GM18517 (cell line): ENCODE measurements at regions not wholly inside any gene's neighbourhood (a gene's known extent, or its start where the extent isn't known, plus 50 kb on each side); places are given as distances from the start of the nearest gene placed in this dataset.

Source experiments
- ATAC-seq: cut with Tn5 transposase; IDR thresholded peaks from one replicate; pipeline ENCODE4 v1.9.1; 2021; ENCODE audit warnings: mild to moderate bottlenecking, moderate library complexity; ENCODE audit not compliant: unreplicated experiment

DNA sequence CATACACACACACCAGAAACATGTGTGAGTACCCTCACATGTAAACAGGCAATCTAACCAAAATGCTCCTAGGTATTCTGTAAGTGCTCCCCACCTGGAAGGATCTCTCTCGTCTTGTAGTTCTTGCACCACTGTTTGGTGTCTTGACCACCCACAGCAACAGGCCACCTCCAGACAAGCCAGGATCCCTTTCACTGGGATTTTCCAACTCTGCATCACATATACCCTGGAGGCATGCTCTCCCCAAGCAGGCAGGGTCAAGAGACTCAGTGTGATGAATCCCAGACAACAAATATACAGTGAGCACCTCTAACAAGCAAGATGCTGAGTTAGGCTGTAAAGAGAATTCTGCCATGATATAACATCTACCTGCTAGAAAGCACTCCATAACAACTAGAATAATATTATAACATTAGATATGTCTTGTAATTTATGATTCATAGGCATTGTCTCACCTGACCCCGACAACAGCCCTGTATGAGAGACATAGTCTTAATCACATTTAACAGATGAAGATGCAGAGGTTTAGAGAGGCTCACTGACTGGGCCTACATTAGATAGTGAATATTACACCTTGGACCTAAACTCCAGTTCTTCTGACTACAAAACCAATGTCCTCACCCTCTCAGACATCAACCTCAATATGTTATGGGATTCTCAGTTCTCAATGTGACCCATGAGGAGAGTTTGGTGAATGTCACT is 76.5 kb upstream of the BCL6 start:
- no peak for ATAC-seq

DNA sequence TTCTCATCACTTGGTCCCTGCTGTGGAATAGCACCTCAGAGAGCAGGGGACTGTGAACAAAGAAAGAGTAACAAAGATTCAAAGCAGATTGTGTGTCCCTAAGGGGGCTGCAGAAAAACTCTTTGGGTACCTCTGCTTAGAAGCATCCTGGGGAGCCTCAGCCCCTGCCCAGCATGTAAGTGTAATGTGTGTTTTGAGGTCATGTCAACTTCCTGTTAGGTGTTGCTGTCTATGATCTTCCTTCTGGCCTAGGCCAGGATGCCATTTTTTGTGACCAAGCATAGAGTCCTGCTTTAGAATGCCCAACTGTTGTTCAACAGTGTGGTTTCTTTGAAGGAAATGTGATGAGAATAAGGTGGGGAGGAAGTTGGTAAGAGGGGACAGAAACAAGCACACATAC is 77.1 kb upstream of the BCL6 start:
- no peak for ATAC-seq

DNA sequence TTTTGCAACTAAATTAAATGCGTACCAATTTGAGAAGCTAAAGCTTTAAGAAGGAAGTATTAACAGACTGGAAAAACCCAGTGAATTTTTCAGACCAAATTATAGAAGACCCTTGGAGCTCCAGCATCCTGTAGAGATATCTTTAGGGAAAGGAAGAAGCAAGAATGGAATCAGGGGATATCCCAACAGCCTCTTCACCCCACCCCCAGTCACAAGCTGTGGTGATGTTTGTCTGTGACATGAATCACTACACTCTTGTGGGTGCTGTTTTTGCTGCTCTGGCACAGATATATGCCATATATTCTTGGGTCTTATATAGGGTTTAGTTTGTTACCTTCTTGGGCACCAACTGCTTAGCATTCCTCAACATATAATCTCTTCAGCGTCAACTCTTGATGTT is 78.5 kb upstream of the BCL6 start:
- ATAC-seq: no peak

DNA sequence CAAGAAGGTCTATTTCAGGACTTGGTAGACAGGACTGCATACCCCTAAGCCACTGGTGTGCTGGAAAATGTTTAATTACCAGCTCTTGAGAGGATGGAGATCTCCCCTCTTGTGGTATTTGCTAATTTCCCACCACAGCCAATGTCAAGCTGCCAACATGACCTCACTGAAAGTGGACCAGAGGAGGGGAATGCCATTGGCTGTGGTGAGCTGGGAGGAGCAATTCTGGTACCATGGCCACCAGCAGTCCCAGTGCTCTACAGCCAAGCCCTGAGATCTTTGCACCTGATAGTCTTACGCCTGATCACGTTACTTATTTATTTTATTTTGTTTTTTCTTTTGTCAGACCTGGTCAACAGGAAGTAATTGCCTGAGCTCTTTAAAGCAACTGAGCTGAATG is 82.5 kb upstream of the BCL6 start:
- no peak for ATAC-seq

DNA sequence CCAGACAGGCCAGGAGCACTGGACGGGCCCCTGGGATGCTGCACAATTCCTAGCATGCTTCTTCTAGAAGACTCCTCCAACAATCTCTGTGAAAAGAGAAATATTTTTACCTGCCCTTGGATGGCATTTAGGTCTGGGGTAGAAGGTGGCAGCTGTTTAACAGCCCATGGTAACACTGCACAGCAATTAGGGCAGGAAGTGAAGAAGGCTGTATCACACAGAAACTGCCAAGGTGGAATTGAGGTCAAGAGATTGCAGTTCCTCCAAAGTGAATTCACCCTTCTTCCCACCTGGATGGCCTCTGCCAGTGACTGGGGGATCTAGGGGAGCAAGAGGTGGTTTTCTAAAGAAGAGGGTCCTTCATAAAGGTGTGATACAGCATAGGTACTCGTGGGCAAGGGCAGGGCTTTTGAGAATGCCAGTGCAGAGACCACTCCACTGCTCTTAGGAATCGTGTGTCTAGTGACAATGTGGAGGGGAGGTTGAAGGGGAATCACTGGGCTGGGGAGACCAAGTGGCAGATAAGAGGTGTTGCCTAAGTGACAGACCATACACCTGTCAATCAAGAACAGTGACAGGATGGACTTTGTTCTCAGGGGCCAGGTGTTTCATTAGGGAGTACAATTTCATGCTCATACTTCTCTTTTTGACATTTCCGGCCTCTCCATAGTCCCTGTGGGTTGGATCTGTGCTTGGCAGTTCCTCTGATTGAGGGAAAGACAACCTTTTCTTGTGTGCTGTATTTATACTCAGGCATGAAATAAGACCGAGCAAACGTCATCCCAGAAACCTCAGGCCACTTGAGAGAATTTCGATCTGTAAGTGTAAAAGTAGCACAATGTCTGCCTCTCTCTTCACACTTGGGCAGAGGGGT is 83.5 kb upstream of the BCL6 start:
- peak; percentile 82 for ATAC-seq

DNA sequence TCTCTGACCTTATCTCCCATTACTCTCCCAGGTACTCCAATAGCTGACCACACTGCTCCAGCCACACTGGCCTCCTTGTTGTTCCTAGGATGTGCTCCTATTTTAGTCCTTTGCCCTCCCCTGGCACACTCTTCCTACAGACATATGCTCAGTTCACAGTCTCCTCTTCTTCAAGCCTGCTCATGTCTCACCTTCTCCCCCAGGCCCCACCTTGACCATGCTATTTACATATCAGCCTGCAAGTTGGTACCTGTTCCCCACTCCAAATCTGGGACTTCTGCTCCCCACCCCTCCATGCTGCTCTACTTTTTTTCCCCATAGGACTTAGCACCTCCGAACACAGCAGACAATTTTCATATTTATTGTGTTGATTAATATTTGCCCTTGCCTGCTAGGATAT is 84.9 kb upstream of the BCL6 start:
- no peak for ATAC-seq

DNA sequence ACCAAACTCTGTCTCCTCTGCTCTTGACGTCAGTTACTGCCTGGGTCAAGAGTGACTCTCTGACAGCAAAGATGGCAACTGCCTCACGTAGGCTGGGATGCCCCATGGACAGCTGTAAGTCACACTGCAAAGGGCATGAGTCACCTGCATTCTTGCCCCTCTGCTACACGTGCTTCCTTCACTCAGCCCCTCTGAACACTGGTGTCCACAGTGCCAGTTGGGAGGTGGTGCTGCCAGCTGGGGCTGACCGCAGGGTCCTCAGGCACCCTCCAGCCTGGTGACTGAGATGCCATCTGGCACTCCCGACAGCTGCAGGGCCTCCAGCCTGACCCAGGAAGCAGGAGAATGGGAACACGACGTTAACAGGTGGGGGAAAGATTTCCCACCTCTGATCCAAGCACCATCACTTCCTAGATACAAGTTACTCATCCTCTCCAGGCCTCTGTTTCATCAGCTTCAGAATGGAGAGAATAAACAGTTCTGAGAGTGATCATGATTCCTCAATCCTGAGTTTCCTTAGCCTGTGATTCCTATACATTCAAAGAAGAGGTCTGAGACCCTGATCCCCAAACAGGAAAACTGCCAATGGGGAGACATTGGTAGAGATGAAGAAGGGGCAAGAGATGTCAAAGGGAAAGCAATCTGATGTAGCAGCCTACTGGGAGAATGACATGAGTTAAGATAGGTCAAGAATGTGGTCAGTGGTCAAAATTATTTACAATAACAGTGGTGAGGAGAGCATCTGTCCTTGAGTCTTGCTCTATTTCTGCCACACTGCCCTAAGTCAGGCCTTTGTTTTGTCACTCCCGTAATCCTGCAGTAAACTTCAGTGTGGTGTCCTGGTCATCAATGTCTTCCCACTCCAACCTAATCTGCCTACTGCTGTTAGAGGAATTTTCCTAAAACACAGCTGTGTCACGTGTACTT is 86.1 kb upstream of the BCL6 start:
- no peak for ATAC-seq

DNA sequence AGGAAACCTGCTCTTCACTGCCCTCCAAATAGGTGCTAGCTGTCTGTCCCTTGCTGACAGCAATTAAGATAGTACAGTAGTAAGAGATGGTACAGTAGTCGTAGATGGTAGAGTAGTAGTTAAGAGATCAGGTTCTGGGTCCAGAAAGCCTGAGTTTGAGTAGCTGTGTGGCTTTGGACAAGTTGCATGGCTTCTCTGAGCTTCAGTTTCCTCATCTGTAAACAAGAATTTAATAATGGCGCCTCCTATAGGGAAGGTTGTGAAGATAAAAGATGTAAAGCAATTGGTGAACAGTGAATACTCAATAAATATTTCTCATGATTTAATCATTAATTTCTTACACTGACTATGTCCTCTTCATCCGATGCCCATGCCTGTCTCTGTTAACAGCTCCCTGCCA is 86.9 kb upstream of the BCL6 start:
- ATAC-seq: no peak

DNA sequence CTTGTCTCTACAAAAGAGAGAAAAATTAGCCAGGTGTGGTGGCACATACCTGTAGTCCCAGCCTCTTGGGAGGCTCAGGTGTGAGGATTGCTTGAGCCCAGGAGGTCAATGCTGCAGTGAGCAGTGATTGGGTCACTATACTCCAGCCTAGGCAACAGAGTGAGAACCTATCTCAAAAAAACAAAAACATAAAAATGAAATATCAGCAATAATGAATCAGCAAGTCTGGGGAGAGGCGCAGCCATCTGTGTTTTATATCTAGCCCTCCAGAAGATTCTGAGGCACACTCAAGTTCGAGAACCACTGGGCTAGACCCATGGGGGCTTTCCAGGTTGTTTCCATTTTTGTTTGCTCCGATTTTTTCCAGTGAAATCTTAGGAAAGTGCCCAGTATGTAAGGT is 88.1 kb upstream of the BCL6 start:
- ATAC-seq: no peak

DNA sequence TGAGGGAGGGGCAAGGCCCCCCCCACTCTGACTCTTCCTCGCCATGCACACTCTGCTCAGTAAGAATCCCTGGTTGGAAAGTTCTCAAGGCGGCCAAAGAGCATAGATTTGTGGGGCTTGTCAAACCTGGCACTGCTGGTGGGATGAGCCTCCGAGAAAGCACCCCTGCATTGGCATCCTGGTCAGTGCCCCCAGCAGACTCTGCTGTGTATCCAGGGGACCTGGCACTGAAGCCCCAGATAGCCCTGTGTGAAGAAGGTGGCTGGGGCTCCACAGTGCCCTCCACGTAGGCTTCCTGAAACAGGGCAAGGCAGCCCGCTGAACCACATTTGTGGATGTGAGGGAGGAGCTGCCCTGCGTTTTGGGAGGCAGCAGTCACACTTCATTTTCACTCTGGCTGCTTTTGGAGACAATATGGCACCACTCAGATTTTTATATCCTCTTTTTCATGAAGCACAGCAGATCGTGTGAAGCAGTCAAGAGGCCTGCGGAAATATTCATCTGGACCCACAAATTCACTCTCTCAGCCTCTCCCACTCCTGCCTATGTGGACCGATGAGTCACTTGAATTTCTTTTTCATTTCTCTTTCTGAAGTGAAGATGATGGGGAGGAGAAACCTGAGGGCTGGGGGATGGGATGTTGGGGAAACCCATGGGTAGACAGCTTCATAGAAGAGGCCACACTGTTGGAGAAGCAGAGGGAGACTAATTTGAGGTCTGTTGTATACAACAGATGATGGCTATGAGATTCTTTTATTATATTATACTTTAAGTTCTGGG is 88.7 kb upstream of the BCL6 start:
- no peak for ATAC-seq

DNA sequence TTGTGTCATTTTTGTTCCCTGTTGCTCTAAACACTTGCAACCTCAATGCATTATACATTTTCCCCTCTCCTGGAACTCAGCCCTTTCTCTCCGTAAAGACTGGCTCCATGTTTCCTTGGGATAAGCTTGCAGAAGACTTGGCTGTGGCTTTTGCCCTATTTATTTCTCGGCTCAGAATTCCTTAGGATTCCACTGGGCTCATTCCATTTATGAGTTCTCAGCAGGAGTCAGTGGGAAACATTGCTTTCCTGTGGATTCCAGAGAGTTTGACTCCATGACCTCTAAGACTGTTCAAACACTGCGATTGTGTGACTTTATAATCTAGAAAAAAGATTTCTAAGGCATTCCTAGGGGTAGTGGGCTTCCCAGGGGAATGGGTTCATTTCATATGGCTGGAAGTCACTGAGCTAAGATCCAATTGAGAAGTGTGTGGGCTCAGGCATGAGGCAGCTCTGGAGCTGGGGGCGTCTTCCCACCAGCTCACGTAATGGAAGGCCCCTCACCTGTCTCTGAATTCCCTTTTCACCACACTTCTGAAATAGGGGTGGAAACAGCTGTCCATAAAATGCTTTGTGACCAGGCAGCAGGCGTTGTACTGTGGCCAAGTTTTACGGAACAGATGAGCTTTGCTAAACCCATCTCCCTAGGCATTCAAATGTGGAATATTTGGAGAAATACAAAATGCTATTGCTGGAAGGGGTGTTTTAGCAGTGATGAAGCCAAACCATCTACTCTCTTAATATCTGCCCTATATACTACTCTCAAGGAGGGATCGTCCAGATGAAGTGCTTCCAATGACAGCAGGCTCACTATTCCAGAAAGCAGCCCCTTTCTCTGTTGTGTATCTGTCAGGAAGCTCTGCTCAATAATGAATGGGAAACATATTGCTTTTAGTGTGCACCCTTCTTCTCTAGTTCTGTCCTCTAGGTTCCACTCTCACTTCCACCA is 91.8 kb upstream of the BCL6 start:
- no peak for ATAC-seq

DNA sequence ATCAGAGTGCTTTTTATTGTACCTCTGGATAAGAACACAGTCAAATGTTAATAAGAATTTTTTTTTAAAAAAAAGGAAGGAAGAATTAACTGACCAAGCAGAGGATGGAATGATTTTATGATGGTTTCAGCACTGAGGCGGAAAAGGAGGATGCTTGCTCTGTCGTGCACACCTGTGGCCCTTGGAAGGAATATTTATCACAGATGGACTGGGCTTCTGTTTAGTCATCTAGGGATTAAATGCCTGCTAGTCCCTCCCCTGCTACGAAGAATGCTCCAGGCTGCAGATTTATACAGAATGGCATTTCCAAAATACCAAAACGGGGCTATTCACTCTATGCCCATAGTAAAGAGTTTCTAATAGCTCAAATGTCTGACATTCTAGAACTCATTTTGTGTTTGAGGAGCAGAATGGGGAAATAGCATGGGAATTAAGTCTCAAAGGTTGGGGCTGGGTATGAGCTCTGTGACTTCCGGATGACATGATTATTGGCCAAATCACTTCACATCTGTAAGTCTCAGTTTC is 92.8 kb upstream of the BCL6 start:
- ATAC-seq: no peak

DNA sequence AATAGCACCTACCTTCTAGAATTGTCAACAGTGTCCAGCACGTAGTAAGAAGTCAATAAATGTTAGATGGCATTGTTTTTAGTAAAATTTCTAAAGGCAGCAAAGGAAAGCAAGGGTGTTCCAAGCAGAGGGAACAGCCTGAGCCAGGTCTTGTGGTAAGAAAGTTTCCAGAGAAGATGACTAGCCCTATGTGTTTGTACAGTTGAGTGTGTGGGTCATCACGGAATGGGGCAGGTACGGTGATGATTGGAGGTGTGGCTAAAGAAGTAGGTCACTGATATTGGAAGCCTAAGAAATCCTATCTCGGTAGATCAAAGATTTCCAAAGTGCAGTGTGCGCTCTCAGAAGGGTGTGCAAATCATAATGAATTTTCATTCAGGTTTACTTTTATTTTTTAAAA is 94.2 kb upstream of the BCL6 start:
- ATAC-seq: no peak

DNA sequence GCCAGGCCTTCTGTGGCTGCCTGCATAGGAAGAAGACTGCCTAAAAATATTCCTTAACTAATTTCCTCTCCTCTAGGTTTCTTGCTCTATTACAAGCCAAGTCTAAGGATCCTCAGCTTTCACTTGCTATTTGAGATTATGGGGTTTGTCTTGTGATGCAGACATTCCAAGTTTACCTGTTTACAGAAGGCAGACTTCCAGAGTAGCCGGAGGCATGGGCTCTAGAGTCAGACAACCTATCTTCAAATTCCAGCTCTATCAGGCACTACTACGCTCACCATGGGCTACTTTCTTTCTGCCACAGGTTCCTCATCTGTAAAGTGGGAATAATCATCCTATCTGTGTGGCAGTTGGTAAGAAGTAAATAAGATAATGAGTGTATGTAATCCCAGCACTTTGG is 95.6 kb upstream of the BCL6 start:
- no peak for ATAC-seq

DNA sequence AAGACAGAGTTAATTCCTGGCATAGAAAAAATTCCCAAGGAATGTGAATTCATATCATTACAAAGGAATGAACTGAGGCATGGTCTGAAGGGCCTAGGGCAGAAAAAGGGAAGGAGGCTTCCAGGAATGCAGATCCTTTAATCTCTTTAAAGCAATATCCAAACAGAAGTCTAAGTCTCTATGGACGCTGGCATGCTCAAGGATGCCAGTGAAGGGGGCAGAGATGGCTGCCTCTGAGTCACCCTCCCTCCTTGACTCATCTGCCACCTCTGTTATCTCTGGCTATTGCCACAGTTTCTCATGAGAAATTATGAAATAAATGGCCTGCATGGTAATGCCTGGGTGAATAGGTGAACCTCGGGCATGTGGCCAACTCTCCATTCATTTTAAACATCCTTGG is 96.3 kb upstream of the BCL6 start:
- ATAC-seq: no peak

DNA sequence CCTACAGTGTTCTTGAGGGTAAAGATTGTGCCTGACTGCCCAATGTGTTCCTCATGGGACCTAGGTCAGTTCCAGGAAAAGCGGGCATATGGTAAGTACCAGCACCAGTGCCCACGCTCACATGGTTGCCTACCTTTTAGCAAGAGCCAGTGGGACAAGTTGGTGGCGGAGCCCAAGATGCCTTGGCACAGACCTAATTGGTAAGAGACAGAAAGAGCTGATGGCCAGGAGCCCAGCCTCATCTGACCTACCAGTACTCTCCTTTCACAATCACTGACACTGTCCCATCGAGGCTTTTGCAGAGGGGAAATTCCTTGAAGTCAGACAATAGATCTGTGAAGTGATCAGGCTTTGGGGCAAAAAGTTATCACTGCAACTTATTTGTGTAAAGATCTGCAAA is 98.4 kb upstream of the BCL6 start:
- ATAC-seq: no peak

DNA sequence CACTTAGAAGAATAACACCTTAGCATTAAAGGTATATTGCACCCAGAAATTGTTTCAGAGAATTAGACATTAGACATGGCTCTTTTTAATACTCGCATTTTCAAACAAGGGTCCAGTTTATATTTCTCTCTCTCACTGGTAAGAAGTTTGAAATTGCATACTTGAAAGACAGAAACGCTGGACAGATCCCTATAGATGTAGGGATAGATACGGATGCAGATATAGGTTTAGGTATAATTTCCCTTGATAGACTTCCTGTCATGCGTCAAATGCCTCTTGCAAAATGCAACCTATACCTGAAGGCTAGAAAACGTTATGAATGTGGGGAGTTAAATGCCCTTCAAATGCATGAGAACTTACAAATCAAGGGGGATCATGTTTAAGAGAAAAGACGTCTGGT is 99.4 kb upstream of the BCL6 start:
- ATAC-seq: no peak

DNA sequence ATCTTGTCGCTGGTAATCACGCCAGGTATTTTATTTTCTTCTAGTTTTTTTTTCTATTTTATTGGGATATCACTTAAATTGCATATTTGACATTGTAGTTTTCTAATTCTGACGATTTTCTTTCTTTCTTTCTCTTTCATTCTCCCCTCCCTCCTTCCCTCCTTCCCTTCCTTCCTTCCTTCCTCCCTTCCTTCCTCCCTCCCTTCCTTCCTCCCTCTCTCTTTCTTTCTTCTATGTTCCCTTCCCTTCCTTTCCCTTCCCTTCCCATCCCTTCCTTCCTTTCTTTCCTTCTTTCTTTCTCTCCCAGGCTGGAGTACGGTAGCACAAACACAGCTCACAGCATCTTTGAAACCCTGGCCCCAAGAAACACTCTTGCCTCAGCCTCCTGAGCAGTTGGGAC is 100.6 kb upstream of the BCL6 start:
- ATAC-seq: no peak

DNA sequence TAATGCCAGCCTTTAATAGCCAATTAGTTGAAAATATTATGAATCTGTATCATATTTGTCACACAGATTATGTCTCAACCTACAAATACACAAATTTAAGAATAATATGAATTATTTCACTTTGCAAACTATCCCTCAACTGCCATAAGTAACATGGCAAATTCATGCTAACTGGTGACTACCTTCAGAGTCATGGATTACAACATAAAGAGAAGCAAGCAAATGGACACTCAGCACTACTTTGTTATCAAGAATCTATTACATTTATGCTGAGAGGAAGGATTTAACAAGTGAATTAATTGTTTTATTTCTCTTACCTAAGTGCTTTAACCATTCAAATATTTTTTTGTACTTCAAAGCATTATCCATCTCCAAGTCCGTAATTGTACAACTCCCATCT is 103.1 kb upstream of the BCL6 start:
- ATAC-seq: no peak
